D721Med (cell line): ENCODE measurements at regions not wholly inside any gene's neighbourhood (a gene's known extent, or its start where the extent isn't known, plus 50 kb on each side); places are given as distances from the start of the nearest gene placed in this dataset.

Source experiments
- DNase-seq: peaks from one replicate; pipeline ENCODE4 v3.0.0; 2011; ENCODE audit warnings: low spot score; ENCODE audit not compliant: insufficient read length
- FAIRE-seq: peaks from 2 replicates; lab custom pipeline; 2011; peaks lifted over from hg19 to GRCh38; lab: Jason Lieb, UNC
- TF ChIP-seq, protein P1 (sequence below): IDR thresholded peaks from 2 replicates; pipeline ENCODE4 v1.5.1; 2012; ENCODE audit warnings: mild to moderate bottlenecking, control low read depth; ENCODE audit not compliant: insufficient read depth; ENCODE audit errors: missing control alignments

DNA sequence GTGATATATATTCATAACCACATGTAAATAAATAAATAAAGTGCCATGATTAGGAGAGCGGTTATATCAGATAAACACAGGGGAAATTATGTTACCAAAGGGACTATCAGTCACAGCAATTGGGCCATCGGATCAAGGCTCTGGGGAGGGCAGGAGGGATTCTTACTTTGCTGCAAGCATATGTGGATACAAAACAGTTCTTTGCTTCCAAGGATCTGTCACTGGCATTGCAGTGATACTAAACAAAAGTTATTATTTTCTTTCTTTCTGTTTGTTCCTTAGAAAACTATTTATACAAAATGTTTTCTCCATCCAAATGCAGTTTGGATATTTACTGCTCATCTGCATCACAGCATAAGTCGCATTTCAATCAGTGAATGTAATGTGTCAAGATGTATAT, 188.4 kb upstream of the MGMT start:
- no peak for FAIRE-seq
- DNase-seq = no peak
- TF ChIP-seq, protein P1, sequence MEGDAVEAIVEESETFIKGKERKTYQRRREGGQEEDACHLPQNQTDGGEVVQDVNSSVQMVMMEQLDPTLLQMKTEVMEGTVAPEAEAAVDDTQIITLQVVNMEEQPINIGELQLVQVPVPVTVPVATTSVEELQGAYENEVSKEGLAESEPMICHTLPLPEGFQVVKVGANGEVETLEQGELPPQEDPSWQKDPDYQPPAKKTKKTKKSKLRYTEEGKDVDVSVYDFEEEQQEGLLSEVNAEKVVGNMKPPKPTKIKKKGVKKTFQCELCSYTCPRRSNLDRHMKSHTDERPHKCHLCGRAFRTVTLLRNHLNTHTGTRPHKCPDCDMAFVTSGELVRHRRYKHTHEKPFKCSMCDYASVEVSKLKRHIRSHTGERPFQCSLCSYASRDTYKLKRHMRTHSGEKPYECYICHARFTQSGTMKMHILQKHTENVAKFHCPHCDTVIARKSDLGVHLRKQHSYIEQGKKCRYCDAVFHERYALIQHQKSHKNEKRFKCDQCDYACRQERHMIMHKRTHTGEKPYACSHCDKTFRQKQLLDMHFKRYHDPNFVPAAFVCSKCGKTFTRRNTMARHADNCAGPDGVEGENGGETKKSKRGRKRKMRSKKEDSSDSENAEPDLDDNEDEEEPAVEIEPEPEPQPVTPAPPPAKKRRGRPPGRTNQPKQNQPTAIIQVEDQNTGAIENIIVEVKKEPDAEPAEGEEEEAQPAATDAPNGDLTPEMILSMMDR = no peak

DNA sequence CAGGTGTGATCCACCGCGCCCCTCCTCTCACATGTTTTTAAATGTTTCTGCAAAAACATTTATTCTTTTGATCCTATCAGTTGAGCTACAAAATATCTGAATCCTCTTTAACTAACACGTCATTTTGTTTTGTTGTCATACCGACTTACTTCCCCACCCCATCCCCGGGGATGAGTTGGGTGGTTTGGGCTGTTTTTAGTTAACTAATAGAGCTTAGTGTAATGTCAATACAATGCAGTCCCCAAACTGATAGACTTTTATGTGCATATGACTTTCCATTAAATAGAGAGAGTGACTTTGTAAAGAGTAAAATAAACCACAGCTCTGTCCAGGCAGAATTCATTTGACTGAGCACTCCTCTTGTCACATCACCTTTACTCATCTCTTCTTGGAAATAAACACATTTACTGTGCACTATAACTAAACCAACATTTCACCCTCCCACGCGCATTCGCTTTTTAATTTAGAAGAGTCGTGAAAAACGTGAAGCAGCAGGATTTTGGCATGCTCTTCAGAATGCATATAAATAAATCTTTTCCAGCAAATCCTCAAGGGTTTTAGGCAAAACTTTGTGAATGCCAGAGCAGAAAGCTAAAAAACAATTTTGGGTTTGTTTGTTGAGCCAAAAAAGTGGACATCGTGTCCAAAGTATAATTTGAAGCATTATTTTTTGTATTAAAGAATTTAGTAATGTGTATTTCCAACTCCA, 187.4 kb upstream of the MGMT start:
- TF ChIP-seq, protein P1 = no peak
- DNase-seq = no peak
- no peak for FAIRE-seq

DNA sequence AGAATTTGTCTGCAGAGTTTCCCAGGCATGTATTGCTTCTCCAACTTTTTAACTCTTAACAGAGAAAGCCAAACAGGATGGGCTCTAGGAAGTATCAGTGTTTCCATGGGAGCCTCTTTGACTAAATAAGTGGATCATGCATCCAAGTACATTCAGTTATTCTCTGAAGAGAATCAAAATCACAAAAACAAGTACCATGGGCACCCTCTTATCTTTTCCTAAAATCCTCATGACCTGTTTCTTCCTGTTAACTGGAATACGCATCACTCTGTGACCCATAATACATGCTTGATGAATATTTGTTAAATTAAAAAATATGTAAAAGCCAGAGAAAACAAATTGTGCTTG, 186.9 kb upstream of the MGMT start:
- FAIRE-seq (no peak), DNase-seq (no peak)
- TF ChIP-seq, protein P1 = no peak

DNA sequence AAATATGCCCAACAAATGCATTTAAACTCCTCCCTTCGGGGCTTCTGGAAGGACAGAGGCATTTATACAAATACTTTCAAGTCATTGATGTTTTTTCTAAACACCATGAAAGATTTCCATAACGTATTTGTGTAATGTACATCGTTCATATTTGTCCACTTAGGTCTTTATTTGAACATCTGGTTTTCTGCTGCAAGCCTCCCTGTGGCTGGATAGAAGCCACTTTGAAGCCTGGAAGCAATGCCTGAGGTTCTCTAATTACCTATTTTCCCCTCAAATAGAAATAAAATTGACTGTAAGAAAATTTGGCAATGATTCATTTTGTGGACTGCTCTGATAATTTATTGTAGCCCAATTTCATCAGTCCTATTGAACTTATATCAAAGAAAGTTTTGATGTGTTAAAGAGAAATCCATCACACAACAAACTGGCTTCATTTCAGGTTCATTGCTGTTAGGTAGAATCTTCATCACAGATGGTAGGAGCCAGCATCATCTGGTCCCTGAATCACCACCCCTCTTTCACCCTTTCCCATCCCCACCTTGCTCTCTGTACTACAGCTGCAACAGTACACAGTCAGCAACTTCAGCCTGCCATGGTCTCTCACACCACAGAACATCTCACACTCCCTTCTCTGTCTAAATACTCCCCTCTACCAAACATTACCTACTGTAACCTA, 186.0 kb upstream of the MGMT start:
- TF ChIP-seq, protein P1 = no peak
- FAIRE-seq (no peak), DNase-seq (no peak)

DNA sequence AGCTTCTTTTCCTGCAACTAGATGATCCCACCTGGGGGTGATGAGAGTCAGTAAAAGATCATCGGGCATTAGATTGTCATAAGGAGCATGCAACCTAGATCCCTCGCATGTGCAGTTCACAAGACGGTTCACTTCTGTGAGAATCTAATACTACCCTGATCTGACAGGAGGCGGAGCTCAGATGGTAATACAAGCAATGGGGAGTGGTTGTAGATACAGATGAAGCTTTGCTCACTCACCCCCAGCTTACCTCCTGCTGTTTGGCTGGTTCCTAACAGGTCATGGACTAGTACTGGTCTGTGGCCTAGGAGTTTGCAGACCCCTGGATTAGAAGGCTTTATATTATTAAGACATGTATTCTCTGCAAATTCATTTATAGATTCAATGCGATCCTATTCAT, 181.6 kb upstream of the MGMT start:
- DNase-seq (no peak), FAIRE-seq (no peak)
- TF ChIP-seq, protein P1 = no peak

DNA sequence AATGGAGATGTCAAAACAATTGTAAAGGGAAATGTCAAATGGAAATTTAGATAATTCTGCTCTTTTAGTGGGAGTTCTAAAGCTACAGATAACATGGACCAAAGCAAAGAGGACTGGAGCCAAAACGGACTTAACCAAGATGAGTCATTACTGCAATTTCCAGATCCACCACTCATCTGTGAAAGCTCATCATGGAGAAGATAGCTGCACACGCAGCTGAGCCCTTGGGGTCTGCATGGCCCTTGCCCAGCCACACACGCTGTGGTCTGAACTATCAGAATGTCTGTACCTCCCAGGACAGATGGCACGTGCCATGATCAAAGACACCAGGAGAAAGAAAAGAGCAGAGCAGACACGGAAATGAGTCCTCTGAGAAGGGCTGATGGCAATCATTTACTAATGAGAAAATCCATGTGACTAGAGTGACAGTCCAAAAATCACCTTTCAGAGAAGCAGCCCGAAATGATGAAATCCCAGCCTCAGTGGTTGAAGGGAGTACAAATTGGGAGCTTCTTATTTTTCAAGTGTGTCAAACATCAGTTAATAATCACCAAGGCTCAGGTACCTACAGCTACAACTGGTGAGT, 177.9 kb upstream of the MGMT start:
- TF ChIP-seq, protein P1 = no peak
- no peak for FAIRE-seq
- no peak for DNase-seq
